Kidney (tissue), 13 donors: ENCODE measurements at regions not wholly inside any gene's neighbourhood (a gene's known extent, or its start where the extent isn't known, plus 50 kb on each side); places are given as distances from the start of the nearest gene placed in this dataset.

ENCODE experiments used
- DNase-seq, 5 donors: peaks; one replicate each; pipeline ENCODE4 v3.0.0-alpha.2; 2013 to 2020
- FAIRE-seq: peaks from 2 replicates; lab custom pipeline; 2012; peaks lifted over from hg19 to GRCh38; lab: Jason Lieb, UNC
- H3K27ac ChIP-seq, 2 donors: one replicate each; pipeline ENCODE4 v1.7.0; 2013; ENCODE audit warnings: low read depth in 2 of 2, low read length in 2 of 2, inconsistent platforms in 1 of 2
- H3K27me3 ChIP-seq: one replicate; pipeline ENCODE4 v1.7.1; 2013; ENCODE audit warnings: low read length, inconsistent platforms; ENCODE audit not compliant: control insufficient read depth, insufficient read depth
- H3K36me3 ChIP-seq, 3 donors: one replicate each; pipeline versions ENCODE4 v1.7.0 to v1.7.1; 2013; ENCODE audit warnings: low read length in 3 of 3, control low read depth in 1 of 3, inconsistent platforms in 1 of 3; ENCODE audit not compliant: insufficient read depth in 3 of 3, control insufficient read depth in 2 of 3
- H3K4me1 ChIP-seq, 3 donors: one replicate each; pipeline versions ENCODE4 v1.7.0 to v1.7.1; 2013; ENCODE audit warnings: low read length in 3 of 3, inconsistent platforms in 1 of 3, low read depth in 1 of 3; ENCODE audit not compliant: control insufficient read depth in 2 of 3, insufficient read depth in 2 of 3
- H3K4me3 ChIP-seq, 3 donors: one replicate each; pipeline versions ENCODE4 v1.7.0 to v1.8.1; 2013; ENCODE audit warnings: low read length in 3 of 3, control low read depth in 1 of 3, inconsistent platforms in 1 of 3
- H3K9ac ChIP-seq, 3 donors: one replicate each; pipeline versions ENCODE4 v1.7.0 to v1.7.1; 2013; ENCODE audit warnings: low read length in 3 of 3, control low read depth in 1 of 3, inconsistent platforms in 1 of 3
- H3K9me3 ChIP-seq, 3 donors: one replicate each; pipeline versions ENCODE4 v1.7.0 to v1.7.1; 2013; ENCODE audit warnings: low read length in 3 of 3, control low read depth in 1 of 3, inconsistent platforms in 1 of 3; ENCODE audit not compliant: control insufficient read depth in 2 of 3, insufficient read depth in 1 of 3
- intact Hi-C: fragments of 100-400 bp; cut with DNase I; formaldehyde crosslinking; loops from one replicate; pipeline ENCODE4 v1.11.1; 2022
- TF ChIP-seq, protein P1 (sequence below): IDR thresholded peaks from 3 replicates; pipeline ENCODE4 v1.5.1; 2012; ENCODE audit warnings: mild to moderate bottlenecking, moderate library complexity, borderline replicate concordance; ENCODE audit not compliant: insufficient read depth; ENCODE audit errors: extremely low read depth
- donor health status: control.
- donor health status: control.
- donor health status: control.
- donor health status: control.
- donor health status: control.
- donor health status: DM: yes; HTN: yes; CAD: no.
- donor health status: Normal renal cell carcinoma (clear cell type).

DNA sequence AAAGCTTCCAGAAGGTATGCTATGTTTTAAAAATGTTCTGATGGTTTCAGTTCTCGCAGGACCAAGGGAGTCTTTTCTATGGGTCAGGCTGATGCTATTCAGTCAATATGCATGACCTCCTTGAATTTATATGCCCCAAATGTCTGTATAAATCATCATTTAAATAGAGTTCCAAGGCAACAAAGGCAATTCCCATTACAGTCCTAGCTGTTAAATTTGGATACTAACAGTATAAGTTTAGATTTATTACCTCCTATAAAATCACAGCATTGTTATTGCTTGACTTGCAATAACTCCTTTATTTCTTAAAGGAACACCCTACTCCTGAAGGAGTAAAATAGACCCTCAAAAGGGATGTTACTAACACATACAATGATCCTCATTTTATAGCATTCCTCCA, 387.7 kb upstream of the CHD1 start:
- FAIRE-seq = no peak
- DNase-seq = no peak
- intact Hi-C loops = no loop called here
- H3K4me1 ChIP-seq = no peaks in the 10 kb centered on the region
- TF ChIP-seq, protein P1, sequence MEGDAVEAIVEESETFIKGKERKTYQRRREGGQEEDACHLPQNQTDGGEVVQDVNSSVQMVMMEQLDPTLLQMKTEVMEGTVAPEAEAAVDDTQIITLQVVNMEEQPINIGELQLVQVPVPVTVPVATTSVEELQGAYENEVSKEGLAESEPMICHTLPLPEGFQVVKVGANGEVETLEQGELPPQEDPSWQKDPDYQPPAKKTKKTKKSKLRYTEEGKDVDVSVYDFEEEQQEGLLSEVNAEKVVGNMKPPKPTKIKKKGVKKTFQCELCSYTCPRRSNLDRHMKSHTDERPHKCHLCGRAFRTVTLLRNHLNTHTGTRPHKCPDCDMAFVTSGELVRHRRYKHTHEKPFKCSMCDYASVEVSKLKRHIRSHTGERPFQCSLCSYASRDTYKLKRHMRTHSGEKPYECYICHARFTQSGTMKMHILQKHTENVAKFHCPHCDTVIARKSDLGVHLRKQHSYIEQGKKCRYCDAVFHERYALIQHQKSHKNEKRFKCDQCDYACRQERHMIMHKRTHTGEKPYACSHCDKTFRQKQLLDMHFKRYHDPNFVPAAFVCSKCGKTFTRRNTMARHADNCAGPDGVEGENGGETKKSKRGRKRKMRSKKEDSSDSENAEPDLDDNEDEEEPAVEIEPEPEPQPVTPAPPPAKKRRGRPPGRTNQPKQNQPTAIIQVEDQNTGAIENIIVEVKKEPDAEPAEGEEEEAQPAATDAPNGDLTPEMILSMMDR = no peak
- H3K36me3 ChIP-seq = no peaks in the 10 kb centered on the region
- no peak overlapping the region for H3K9ac ChIP-seq
- no peak overlapping the region for H3K27ac ChIP-seq
- H3K27me3 ChIP-seq = no peaks in the 10 kb centered on the region
- no peaks in the 10 kb centered on the region for H3K9me3 ChIP-seq
- no peak overlapping the region for H3K4me3 ChIP-seq

DNA sequence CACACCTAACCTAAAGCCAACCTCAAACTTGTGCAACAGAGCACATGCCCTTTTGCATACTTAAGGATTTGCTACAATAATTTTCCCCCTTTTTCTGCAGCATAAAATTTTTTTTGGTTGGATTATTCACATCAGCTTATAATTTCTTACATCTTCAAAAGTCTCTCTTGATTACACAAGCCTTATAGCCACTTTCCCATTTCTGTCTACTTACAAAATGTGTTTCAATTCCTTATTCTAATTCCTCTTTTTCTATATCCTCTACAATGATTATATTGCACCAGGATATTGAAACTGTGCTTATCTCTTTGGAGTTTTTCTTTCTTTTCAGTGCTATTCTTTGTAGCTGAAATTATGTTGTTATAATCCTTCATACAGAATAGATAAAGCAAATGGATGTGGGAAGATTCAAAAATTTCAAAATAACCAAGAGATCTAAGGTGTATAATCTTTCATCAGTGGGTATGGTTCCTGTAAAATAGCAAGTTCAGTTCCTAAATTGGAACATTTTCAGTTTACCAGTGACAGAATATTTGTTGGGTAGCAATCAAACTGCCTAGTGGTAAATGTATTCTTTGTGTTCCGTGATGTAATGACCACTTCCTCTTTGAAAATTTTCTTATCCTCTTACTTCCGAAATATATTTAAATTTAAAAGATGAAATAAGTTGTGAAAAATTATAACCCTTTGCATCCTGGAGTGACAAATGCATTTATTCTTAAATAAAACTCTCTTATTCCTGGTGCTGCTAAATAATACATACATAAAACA, 386.8 kb upstream of the CHD1 start:
- H3K27ac ChIP-seq = no peak overlapping the region
- no peak for FAIRE-seq
- intact Hi-C loops = no loop called here
- no peaks in the 10 kb centered on the region for H3K36me3 ChIP-seq
- H3K9ac ChIP-seq = no peak overlapping the region
- no peaks in the 10 kb centered on the region for H3K27me3 ChIP-seq
- H3K4me3 ChIP-seq = no peak overlapping the region
- no peaks in the 10 kb centered on the region for H3K9me3 ChIP-seq
- no peaks in the 10 kb centered on the region for H3K4me1 ChIP-seq
- no peak for DNase-seq
- TF ChIP-seq, protein P1 = no peak

DNA sequence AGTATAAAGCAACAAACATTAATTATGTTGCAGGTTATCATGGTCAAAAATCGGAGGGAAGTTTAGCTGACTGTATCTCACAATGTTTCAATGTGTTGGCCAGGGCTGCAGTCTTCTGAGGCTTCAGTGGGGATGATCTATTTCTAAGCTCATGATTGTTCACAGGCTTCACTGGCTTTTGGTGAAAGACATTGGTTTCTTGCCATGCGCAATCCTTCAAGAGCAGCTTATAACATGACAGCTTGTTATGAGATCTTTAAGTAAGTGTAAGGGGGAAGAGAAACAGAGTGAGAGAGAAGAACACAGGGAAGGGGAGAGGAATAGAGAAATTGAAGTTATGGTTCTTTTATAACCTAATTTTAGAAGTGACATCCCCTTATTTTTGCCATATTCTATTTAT, 385.9 kb upstream of the CHD1 start:
- no peak overlapping the region for H3K27ac ChIP-seq
- intact Hi-C loops = no loop called here

More for the DNA sequence above, 385.9 kb upstream of the CHD1 start:
- Histone ChIP-seq H3K9ac (no peak overlapping the region), H3K27me3 (no peaks in the 10 kb centered on the region), H3K9me3 (no peaks in the 10 kb centered on the region), H3K36me3 (no peaks in the 10 kb centered on the region), H3K4me1 (no peaks in the 10 kb centered on the region), H3K4me3 (no peak overlapping the region)
- no peak for FAIRE-seq
- TF ChIP-seq, protein P1 = no peak
- DNase-seq = no peak
